ENCODE measurements at regions not wholly inside any gene's neighbourhood (a gene's known extent, or its start where the extent isn't known, plus 50 kb on each side); places are given as distances from the start of the nearest gene placed in this dataset.

DNA sequence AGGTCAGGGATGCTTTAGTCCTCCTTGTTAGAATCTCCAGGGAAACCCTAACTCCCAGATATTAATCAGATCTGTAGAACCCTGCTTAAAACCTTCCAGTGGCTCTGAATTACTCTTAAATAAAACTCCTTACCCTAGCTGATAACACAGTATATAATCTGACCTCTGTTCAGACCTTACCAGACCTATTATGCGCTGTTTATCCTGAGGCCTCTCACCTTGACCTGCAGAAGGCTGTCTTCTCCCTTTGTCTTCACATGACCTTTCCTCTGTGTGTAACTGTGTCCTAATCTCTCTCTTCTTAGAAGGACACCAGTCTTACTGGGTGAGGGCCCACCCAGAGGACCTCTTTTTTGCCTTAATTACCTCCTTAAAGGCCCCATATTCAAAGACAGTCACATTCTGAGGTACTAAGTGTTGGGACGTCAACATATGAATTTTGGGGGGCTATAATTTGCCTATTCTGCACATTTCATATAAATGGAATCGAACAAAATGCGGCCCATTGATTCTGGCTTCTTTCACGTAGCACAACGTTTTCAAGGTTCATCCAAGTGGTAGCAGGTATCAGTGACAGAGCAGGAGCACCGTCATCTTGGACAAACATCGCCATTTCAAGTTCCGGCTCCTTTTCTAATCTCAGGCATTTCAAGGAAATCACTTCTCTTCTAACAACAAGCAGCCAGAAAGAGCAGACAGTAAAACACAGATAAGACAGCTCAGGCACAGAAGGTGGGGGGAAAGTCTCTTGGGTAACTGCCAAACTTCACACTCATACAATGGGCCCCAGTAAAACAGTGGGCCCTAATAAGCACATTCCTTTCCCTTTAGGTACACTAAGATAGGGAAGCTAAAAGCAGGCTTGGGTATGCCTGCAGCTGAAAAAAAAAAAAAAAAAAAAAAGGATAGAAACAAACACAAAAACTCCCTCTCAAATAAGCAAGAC lies 200.2 kb upstream of the NUDT4 start:
- peak overlapping the region; percentile 37 for H3K27ac ChIP-seq
- H3K36me3 ChIP-seq: no peaks in the 10 kb centered on the region
- H3K27me3 ChIP-seq: no peaks in the 10 kb centered on the region
- intact Hi-C loops (cut with DNase I): no loop called here
- H3K4me1 ChIP-seq: peaks cover 8% of the 10 kb centered on the region
- no peak for DNase-seq
- no peaks in the 10 kb centered on the region for H3K9me3 ChIP-seq
- TF ChIP-seq CTCF (IDR thresholded peaks at IDR 0.05): no peak
- no peak overlapping the region for H3K4me3 ChIP-seq
- no peak overlapping the region for H3K9ac ChIP-seq (ENCODE audit: low read depth in 2 of 2, low read length in 2 of 2)

DNA sequence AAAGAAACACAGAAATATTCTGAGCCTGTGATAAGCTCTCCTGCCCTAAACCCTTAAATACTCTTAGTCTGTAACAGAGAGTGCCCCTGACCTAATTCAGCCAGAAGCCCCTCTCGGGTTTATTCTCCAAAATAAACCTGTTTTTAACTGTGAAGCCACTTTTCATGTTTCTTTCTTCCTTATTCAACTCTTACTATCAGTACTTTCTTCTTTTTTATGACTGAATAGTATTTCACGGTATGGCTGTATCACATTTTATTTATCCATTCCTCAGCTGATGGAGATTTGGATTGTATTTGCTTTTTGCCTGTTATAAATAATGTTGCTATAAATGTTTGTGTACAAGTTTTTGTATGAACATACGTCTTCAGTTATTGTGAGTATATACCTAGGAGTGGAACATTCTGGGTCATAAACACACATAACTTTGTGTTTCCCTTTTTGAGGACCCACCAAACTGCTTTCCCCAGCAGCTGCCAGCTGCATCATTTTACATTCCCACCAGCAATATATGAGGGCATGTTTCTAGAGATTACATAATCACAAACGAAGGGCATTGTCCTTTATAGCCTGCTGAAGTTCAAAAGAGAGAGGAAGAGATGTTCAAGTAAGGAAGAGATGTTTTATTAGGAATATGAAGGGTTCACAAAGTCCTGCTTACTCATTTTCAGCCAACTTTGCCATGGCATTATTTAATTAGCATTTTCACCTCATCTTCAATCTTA lies 199.4 kb upstream of the NUDT4 start:
- Histone ChIP-seq H3K36me3 (no peaks in the 10 kb centered on the region), H3K9me3 (no peaks in the 10 kb centered on the region), H3K9ac (ENCODE audit: low read depth in 2 of 2, low read length in 2 of 2) (no peak overlapping the region), H3K4me3 (no peak overlapping the region), H3K27ac (peak overlapping the region; percentile 37), H3K27me3 (no peaks in the 10 kb centered on the region), H3K4me1 (peaks cover 8% of the 10 kb centered on the region)
- intact Hi-C loops (cut with DNase I): no loop called here
- TF ChIP-seq CTCF (IDR thresholded peaks at IDR 0.05): no peak
- no peak for DNase-seq

DNA sequence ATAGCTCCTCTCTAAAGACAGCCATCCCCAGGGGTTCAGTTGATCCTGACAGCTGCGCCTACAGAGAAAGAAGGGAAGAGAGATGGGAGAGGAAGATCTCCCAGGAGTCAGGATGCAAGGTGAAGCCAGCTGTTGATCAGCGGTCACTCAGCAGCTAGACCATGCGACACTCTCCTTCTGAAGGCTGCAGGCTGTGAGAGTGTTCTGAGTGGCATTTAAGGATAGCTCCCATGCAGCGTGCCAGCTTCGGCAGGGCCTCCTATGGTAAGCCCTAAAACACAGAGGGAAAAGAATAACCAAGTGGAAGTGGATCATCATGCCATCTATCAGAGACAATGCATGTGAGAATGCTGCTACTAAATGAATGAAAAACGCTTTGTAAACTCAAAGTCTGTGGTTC lies 197.9 kb upstream of the NUDT4 start:
- Histone ChIP-seq H3K4me3 (no peak overlapping the region), H3K4me1 (peaks cover 8% of the 10 kb centered on the region), H3K9ac (ENCODE audit: low read depth in 2 of 2, low read length in 2 of 2) (no peak overlapping the region), H3K36me3 (no peaks in the 10 kb centered on the region), H3K9me3 (no peaks in the 10 kb centered on the region), H3K27me3 (no peaks in the 10 kb centered on the region), H3K27ac (no peak overlapping the region)
- intact Hi-C loops (cut with DNase I): no loop called here
- no peak for TF ChIP-seq CTCF (IDR thresholded peaks at IDR 0.05)
- no peak for DNase-seq

GRCh38 chr12:93180566-93180965 lies 197.2 kb upstream of the NUDT4 start:
- no peak for TF ChIP-seq CTCF (IDR thresholded peaks at IDR 0.05)
- H3K4me3 ChIP-seq: no peak overlapping the region

GRCh38 chr12:93181409-93181965 lies 196.2 kb upstream of the NUDT4 start:
- no peak for DNase-seq
- H3K27ac ChIP-seq: no peak overlapping the region
- H3K4me1 ChIP-seq: peaks cover 8% of the 10 kb centered on the region

More at GRCh38 chr12:93180566-93180965, 197.2 kb upstream of the NUDT4 start:
- Histone ChIP-seq H3K27ac (no peak overlapping the region), H3K4me1 (peaks cover 8% of the 10 kb centered on the region), H3K36me3 (no peaks in the 10 kb centered on the region), H3K9me3 (no peaks in the 10 kb centered on the region), H3K27me3 (no peaks in the 10 kb centered on the region), H3K9ac (ENCODE audit: low read depth in 2 of 2, low read length in 2 of 2) (no peak overlapping the region)
- DNase-seq: no peak
- intact Hi-C loops (cut with DNase I): no loop called here

More at GRCh38 chr12:93181409-93181965, 196.2 kb upstream of the NUDT4 start:
- Histone ChIP-seq H3K4me3 (no peak overlapping the region), H3K36me3 (no peaks in the 10 kb centered on the region), H3K9me3 (no peaks in the 10 kb centered on the region), H3K27me3 (no peaks in the 10 kb centered on the region), H3K9ac (ENCODE audit: low read depth in 2 of 2, low read length in 2 of 2) (no peak overlapping the region)
- TF ChIP-seq CTCF (IDR thresholded peaks at IDR 0.05): no peak
- intact Hi-C loops (cut with DNase I): no loop called here
